CD4-positive, CD25-positive, alpha-beta regulatory T cell (primary cell): ENCODE measurements at regions not wholly inside any gene's neighbourhood (a gene's known extent, or its start where the extent isn't known, plus 50 kb on each side); places are given as distances from the start of the nearest gene placed in this dataset.
A peak's percentile ranks its signal among the peaks of the same experiment; 100 is the strongest.

ENCODE experiments used
- ATAC-seq, 2 donors: fragments of 150-1000 bp; cut with Tn5 transposase; one replicate each; pipeline ENCODE4 v1.10.0; 2021; ENCODE audit warnings: low read depth in 2 of 2, moderate number of reproducible peaks in 2 of 2, moderate library complexity in 1 of 2
- DNase-seq, 3 donors: peaks; one replicate each; pipeline versions ENCODE4 v3.0.0 to v3.0.0-alpha.2; 2012 to 2022; ENCODE audit warnings: mixed read lengths in 1 of 3
- H3K27ac ChIP-seq: one replicate; pipeline ENCODE4 v1.7.0; 2013; ENCODE audit warnings: mild to moderate bottlenecking, low read length; ENCODE audit not compliant: insufficient read depth, poor library complexity, severe bottlenecking
- H3K27me3 ChIP-seq: one replicate; pipeline ENCODE4 v1.7.0; 2013; ENCODE audit warnings: low read length; ENCODE audit not compliant: control insufficient read depth, insufficient read depth
- H3K36me3 ChIP-seq: one replicate; pipeline ENCODE4 v1.7.0; 2013; ENCODE audit warnings: mild to moderate bottlenecking, low read length, moderate library complexity; ENCODE audit not compliant: control insufficient read depth, insufficient read depth
- H3K4me1 ChIP-seq: 2 replicates; pipeline ENCODE4 v1.7.0; 2013; ENCODE audit warnings: mild to moderate bottlenecking, low read length; ENCODE audit not compliant: insufficient read depth, control insufficient read depth, poor library complexity, severe bottlenecking
- H3K4me3 ChIP-seq: one replicate; pipeline ENCODE4 v1.7.0; 2013; ENCODE audit warnings: low read depth, mild to moderate bottlenecking, low read length, moderate library complexity
- H3K9me3 ChIP-seq, 2 experiments: 1 replicate in 1 of 2; 2 replicates in 1 of 2; pipeline ENCODE4 v1.7.0; 2013; ENCODE audit warnings: low read length in 2 of 2, mild to moderate bottlenecking in 1 of 2, moderate library complexity in 1 of 2; ENCODE audit not compliant: control insufficient read depth in 2 of 2
- H3K27ac Mint-ChIP-seq, 3 donors: one replicate each; pipeline ENCODE4 v1.8.0; 2020 to 2022; ENCODE audit warnings: mild to moderate bottlenecking in 3 of 3, mixed read lengths in 3 of 3, moderate library complexity in 2 of 3
- H3K27me3 Mint-ChIP-seq: one replicate; pipeline ENCODE4 v1.8.0; 2022; ENCODE audit warnings: mild to moderate bottlenecking, mixed read lengths
- H3K36me3 Mint-ChIP-seq: one replicate; pipeline ENCODE4 v1.8.0; 2020; ENCODE audit warnings: mixed read lengths
- H3K4me1 Mint-ChIP-seq, 4 donors: one replicate each; pipeline ENCODE4 v1.8.0; 2020 to 2022; ENCODE audit warnings: mixed read lengths in 4 of 4, mild to moderate bottlenecking in 1 of 4
- H3K4me3 Mint-ChIP-seq, 4 donors: one replicate each; pipeline ENCODE4 v1.8.0; 2020 to 2022; ENCODE audit warnings: mild to moderate bottlenecking in 4 of 4, mixed read lengths in 4 of 4, moderate library complexity in 3 of 4
- H3K9me3 Mint-ChIP-seq, 7 donors: one replicate each; pipeline ENCODE4 v1.8.0; 2020 to 2022; ENCODE audit warnings: mixed read lengths in 7 of 7, mild to moderate bottlenecking in 3 of 7, moderate library complexity in 2 of 7

GRCh38 chr2:43163584-43164270 lies 62.7 kb downstream of the ZFP36L2 start:
- no peaks in the 10 kb centered on the region for H3K9me3 Mint-ChIP-seq
- no peaks in the 10 kb centered on the region for H3K27me3 Mint-ChIP-seq
- Histone ChIP-seq H3K9me3 (no peaks in the 10 kb centered on the region), H3K27ac (no peak overlapping the region), H3K4me1 (peaks cover 44% of the 10 kb centered on the region), H3K36me3 (no peaks in the 10 kb centered on the region), H3K27me3 (no peaks in the 10 kb centered on the region), H3K4me3 (no peak overlapping the region)
- no peak for ATAC-seq
- peak overlapping the region in 2 of 3 donors; percentile 73 to 85 for H3K27ac Mint-ChIP-seq
- no peak for DNase-seq
- H3K4me1 Mint-ChIP-seq: peaks cover 0 to 73% (median 37%) of the 10 kb centered on the region in 4 donors
- H3K36me3 Mint-ChIP-seq: no peaks in the 10 kb centered on the region
- peak overlapping the region in 1 of 4 donors; percentile 48 for H3K4me3 Mint-ChIP-seq

- H3K36me3 ChIP-seq: no peaks in the 10 kb centered on the region
- Mint-ChIP-seq H3K27me3 (no peaks in the 10 kb centered on the region), H3K27ac (peak overlapping the region; percentile 73 to 89 (median 76)), H3K4me1 (peaks cover 0 to 72% (median 37%) of the 10 kb centered on the region in 4 donors), H3K9me3 (no peaks in the 10 kb centered on the region), H3K4me3 (peak overlapping the region in 1 of 4 donors; percentile 39), H3K36me3 (no peaks in the 10 kb centered on the region)
- H3K27me3 ChIP-seq: no peaks in the 10 kb centered on the region
- no peak overlapping the region for H3K4me3 ChIP-seq
- no peak overlapping the region for H3K27ac ChIP-seq
- peaks cover 46% of the 10 kb centered on the region for H3K4me1 ChIP-seq
- DNase-seq (no peak), ATAC-seq (no peak)
- no peaks in the 10 kb centered on the region for H3K9me3 ChIP-seq
Observed at GRCh38 chr2:43162511-43162776, 64.0 kb downstream of the ZFP36L2 start.

- Mint-ChIP-seq H3K4me1 (peaks cover 0 to 70% (median 36%) of the 10 kb centered on the region in 4 donors), H3K4me3 (peak overlapping the region in 2 of 4 donors; percentile 7 to 50), H3K36me3 (no peaks in the 10 kb centered on the region), H3K9me3 (no peaks in the 10 kb centered on the region), H3K27ac (peak overlapping the region; percentile 80 to 87 (median 86)), H3K27me3 (no peaks in the 10 kb centered on the region)
- H3K9me3 ChIP-seq: no peaks in the 10 kb centered on the region
- no peak overlapping the region for H3K27ac ChIP-seq
- DNase-seq: no peak
- peaks cover 48% of the 10 kb centered on the region for H3K4me1 ChIP-seq
- H3K27me3 ChIP-seq: no peaks in the 10 kb centered on the region
- no peak for ATAC-seq
- H3K4me3 ChIP-seq: no peak overlapping the region
- no peaks in the 10 kb centered on the region for H3K36me3 ChIP-seq
Observed at GRCh38 chr2:43161650-43162510, 64.5 kb downstream of the ZFP36L2 start.

- no peak overlapping the region for H3K4me3 Mint-ChIP-seq
- H3K9me3 Mint-ChIP-seq: no peaks in the 10 kb centered on the region
- ATAC-seq (no peak), DNase-seq (no peak)
- no peaks in the 10 kb centered on the region for H3K27me3 Mint-ChIP-seq
- no peaks in the 10 kb centered on the region for H3K9me3 ChIP-seq
- peaks cover 46% of the 10 kb centered on the region for H3K4me1 ChIP-seq
- H3K27me3 ChIP-seq: no peaks in the 10 kb centered on the region
- no peaks in the 10 kb centered on the region for H3K36me3 Mint-ChIP-seq
- no peak overlapping the region for H3K4me3 ChIP-seq
- H3K27ac ChIP-seq: peak overlapping the region; percentile 92
- H3K4me1 Mint-ChIP-seq: peaks cover 0 to 74% (median 38%) of the 10 kb centered on the region in 4 donors
- H3K27ac Mint-ChIP-seq: peak overlapping the region in 1 of 3 donors; percentile 99
- no peaks in the 10 kb centered on the region for H3K36me3 ChIP-seq
Observed at GRCh38 chr2:43160778-43161177, 65.6 kb downstream of the ZFP36L2 start.

- peak overlapping the region; percentile 92 for H3K27ac ChIP-seq
- peak overlapping the region in 2 of 4 donors; percentile 39 to 89 for H3K4me3 Mint-ChIP-seq
- H3K27ac Mint-ChIP-seq: peak overlapping the region; percentile 98 to 100 (median 99)
- H3K4me3 ChIP-seq: no peak overlapping the region
- no peaks in the 10 kb centered on the region for H3K36me3 ChIP-seq
- no peaks in the 10 kb centered on the region for H3K9me3 ChIP-seq
- H3K9me3 Mint-ChIP-seq: no peaks in the 10 kb centered on the region
- no peaks in the 10 kb centered on the region for H3K27me3 Mint-ChIP-seq
- peaks cover 0 to 76% (median 34%) of the 10 kb centered on the region in 4 donors for H3K4me1 Mint-ChIP-seq
- no peaks in the 10 kb centered on the region for H3K27me3 ChIP-seq
- H3K36me3 Mint-ChIP-seq: no peaks in the 10 kb centered on the region
- no peak for ATAC-seq
- no peak for DNase-seq
- peaks cover 44% of the 10 kb centered on the region for H3K4me1 ChIP-seq
Observed at GRCh38 chr2:43159797-43160196, 66.6 kb downstream of the ZFP36L2 start.

DNA sequence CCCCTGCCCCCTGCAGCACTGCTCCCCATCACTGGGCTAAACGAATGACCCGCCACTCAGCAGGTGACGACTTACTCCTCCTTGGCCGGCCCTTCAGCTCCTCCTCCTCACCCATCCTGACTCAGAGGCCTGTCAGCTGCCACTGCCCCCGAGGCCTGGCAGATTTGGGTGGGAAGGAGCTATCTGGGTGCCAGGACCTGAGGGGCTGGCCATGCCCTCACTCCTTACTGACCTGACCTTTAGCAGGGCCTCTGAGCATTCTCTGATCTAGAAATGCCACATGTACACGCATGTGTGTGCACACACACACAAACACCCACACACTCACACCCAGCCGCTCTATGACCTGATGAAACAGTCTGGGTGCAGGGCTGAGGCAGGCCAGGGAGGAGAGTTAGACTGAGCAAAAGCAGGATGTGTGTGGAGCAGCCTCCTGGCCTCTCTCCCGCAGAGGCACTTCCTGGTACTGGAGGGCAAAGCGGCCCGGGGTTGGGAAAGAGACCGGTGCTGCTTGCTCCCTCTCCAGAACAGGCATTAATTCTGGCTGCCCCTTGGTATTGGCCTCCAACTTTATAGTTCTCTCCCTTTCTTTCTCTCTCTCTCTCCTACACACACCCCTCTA lies 68.0 kb downstream of the ZFP36L2 start:
- H3K9me3 ChIP-seq: no peaks in the 10 kb centered on the region
- H3K36me3 ChIP-seq: no peaks in the 10 kb centered on the region
- ATAC-seq: peak; percentile 57 to 62
- no peaks in the 10 kb centered on the region for H3K27me3 ChIP-seq
- H3K4me3 ChIP-seq: peak overlapping the region; percentile 40
- Mint-ChIP-seq H3K27me3 (no peaks in the 10 kb centered on the region), H3K9me3 (no peaks in the 10 kb centered on the region), H3K27ac (peak overlapping the region; percentile 98 to 100 (median 99)), H3K4me1 (peaks cover 0 to 80% (median 33%) of the 10 kb centered on the region in 4 donors), H3K36me3 (no peaks in the 10 kb centered on the region), H3K4me3 (peak overlapping the region; percentile 75 to 90 (median 84))
- peak overlapping the region; percentile 92 for H3K27ac ChIP-seq
- peaks cover 44% of the 10 kb centered on the region for H3K4me1 ChIP-seq
- peak in 1 of 3 donors; percentile 83 for DNase-seq

DNA sequence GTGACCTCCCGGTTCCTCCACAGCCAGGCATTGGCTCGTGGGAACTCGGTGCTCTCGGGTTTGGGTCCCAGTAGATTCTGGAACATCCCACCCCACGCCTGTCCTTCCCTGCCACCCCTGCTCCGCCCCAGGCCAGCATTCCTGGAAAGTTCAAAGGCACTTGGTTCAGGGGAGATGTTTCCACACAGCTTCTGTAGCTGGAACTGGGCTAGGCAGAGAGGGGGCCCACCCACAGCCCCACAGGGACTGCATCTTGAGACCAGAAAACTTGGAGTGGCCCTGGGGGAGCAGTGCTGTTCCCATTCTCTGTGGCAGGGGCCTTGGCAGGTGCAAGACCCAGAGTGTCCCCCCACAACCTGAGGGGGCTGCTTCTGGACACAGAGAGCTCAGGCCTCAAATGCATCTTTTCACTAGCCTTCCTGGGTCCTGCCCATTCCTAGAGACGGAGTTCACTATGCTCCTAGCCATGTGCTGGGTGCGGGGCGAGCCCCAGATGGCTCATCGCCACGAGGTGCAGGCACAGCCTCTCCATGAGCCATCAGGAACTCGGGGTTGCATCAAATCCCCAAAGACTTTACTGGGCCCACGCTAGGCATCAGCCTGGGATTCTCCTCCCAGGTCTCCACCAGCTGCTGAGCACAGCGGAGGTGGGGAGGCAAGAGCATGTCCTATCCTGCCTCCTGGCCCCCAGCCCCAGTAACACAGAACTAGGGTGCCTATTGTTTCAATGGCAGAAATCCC lies 68.7 kb downstream of the ZFP36L2 start:
- DNase-seq: no peak
- Histone ChIP-seq H3K36me3 (no peaks in the 10 kb centered on the region), H3K4me1 (peaks cover 45% of the 10 kb centered on the region), H3K4me3 (no peak overlapping the region), H3K9me3 (no peaks in the 10 kb centered on the region), H3K27me3 (no peaks in the 10 kb centered on the region), H3K27ac (peak overlapping the region; percentile 92)
- H3K27ac Mint-ChIP-seq: peak overlapping the region; percentile 98 to 100 (median 99)
- no peak for ATAC-seq
- H3K4me3 Mint-ChIP-seq: peak overlapping the region in 3 of 4 donors; percentile 40 to 89 (median 80)
- no peaks in the 10 kb centered on the region for H3K9me3 Mint-ChIP-seq
- no peaks in the 10 kb centered on the region for H3K36me3 Mint-ChIP-seq
- H3K27me3 Mint-ChIP-seq: no peaks in the 10 kb centered on the region
- peaks cover 0 to 81% (median 31%) of the 10 kb centered on the region in 4 donors for H3K4me1 Mint-ChIP-seq
